GM21390 (cell line): ENCODE measurements at regions not wholly inside any gene's neighbourhood (a gene's known extent, or its start where the extent isn't known, plus 50 kb on each side); places are given as distances from the start of the nearest gene placed in this dataset.

Experiments used
- ATAC-seq: cut with Tn5 transposase; IDR thresholded peaks from one replicate; pipeline ENCODE4 v1.9.1; 2021; ENCODE audit not compliant: unreplicated experiment

- no peak for ATAC-seq
Measured at GRCh38 chr16:79271583-79271982, 329.0 kb downstream of the MAF start.

- ATAC-seq: no peak
Measured at GRCh38 chr16:79270011-79270410, 330.5 kb downstream of the MAF start.

DNA sequence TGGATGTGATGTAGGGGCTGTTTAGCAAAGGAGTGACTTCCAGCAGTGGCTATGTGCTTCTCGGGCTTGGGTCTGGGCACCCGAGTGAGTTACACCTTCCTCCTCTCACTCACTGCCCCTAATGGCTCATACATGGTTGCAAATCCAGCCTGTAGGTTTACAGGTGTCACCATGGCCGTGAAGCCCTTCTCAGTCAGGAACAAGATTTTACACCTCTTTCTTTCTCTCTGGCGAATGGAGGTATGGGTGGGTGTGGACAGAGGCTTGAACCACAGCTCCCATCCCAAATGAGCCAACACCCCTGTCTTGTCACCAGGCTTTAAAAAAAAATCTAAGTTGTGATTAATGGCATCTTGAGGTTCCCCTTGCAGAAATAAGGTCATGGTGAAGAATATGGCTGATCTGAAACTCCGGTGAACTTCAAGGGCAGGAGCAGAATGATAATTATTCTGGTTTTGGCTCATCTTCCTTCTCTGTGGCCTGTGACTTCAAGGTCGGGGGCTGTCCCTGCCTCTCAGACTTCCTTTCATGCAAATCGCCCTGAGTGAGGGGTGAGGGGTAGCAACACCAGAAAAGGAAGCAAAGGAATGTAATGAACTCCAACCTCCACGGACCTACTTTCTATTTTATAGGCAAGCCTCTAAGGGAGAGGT is 331.2 kb downstream of the MAF start:
- peak; percentile 92 for ATAC-seq

- ATAC-seq: no peak
Measured at GRCh38 chr16:79267781-79268180, 332.8 kb downstream of the MAF start.

- no peak for ATAC-seq
Measured at GRCh38 chr16:79267146-79267545, 333.4 kb downstream of the MAF start.

DNA sequence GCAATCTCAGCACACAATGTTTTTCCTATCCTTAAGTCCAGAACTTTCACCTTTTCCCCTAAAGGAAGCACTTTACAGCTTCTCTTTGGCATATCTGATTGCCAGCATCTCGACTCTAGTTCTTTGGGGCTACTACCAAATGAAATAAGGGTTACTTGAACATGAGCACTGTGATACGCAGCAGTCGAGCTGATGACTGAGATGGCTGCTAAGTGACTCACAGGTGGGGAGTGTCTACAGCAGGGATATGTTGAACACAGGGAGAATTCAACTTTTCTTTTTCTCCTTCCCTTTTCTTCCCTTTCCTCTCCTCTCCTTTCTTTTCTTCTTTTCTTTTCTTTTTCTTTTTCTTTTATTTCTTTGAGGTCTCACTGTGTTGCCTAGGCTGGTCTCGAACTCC is 334.8 kb downstream of the MAF start:
- no peak for ATAC-seq

- ATAC-seq: no peak
Measured at GRCh38 chr16:79265196-79265595, 335.3 kb downstream of the MAF start.

- no peak for ATAC-seq
Measured at GRCh38 chr16:79264237-79265109, 336.1 kb downstream of the MAF start.

- no peak for ATAC-seq
Measured at GRCh38 chr16:79263425-79263824, 337.1 kb downstream of the MAF start.
